ENCODE measurements at regions not wholly inside any gene's neighbourhood (a gene's known extent, or its start where the extent isn't known, plus 50 kb on each side); places are given as distances from the start of the nearest gene placed in this dataset.

DNA sequence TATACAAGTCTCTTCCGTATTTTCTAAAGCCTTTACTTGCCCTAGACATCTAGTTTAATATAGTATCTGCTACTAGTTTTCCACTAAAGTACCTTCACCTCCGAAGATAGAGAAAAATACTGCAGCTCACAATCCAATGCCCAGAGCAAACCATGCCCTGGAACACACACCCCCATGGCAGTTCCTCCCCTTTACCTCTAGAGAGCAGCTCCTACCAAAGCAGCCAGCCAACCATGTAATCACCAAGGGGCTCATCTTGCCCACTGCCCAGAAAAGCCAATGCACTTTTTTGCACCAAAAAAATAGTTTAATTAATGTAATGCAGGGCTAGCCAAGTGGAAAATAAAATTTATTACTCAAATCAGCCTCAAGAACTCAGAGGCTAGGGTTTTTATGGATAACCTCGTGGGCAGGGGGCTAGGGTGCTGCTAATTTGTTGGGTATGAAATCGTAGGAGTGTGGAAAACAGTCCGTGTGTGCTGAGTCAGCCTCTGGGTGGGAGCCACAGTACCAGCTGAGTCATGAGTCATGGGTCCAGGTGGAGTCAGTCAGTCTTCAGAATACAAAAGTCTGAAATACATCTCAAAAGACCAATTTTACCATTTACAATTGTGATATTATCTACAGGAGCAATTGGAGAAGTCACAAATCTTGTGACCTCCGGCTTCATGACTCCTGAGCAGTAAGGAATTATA lies 120.1 kb upstream of the ACO1 start:
- H3K79me2 ChIP-seq (ENCODE audit: insufficient read depth, low read length): no peaks in the 10 kb centered on the region
- H2AFZ ChIP-seq (ENCODE audit: low read length): no peak overlapping the region
- WGBS (ENCODE audit: low lambda C conversion rate): 62% methylated on average over 6 of the region's 6 CpGs
- H3K4me3 ChIP-seq (replicated peaks in 1 of 3; ENCODE audit: insufficient read depth in 1 of 3, low read depth in 2 of 3, low read length in 3 of 3): no peak overlapping the region
- no peak for FAIRE-seq
- intact Hi-C loops (cut with micrococcal nuclease; ENCODE audit: unreplicated experiment) (no loop called here), in situ Hi-C loops (cut with HindIII; ENCODE audit: extremely low pct_ligation_motif_present, low pct_unique_long_range_greater_than_20kb) (no loop called here)
- peaks cover 23% of the 10 kb centered on the region for H3K4me1 ChIP-seq (ENCODE audit: insufficient read depth, low read length)
- no peaks in the 10 kb centered on the region for H4K20me1 ChIP-seq (ENCODE audit: insufficient read depth, low read length)
- no peak overlapping the region for H3K4me2 ChIP-seq (ENCODE audit: low read depth, low read length)
- H3K9me3 ChIP-seq (ENCODE audit: low read length): no peaks in the 10 kb centered on the region
- peak; percentile 77 for ATAC-seq
- no peaks in the 10 kb centered on the region for H3K36me3 ChIP-seq (replicated peaks in 1 of 2; ENCODE audit: control insufficient read depth in 1 of 2, insufficient read depth in 2 of 2, low read length in 2 of 2)
- DNase-seq (ENCODE audit: low spot score): peak; percentile 7
- H3K27me3 ChIP-seq (ENCODE audit: control insufficient read depth in 1 of 2, insufficient read depth in 2 of 2, low read length in 2 of 2): no peaks in the 10 kb centered on the region
- POLR2A ChIA-PET: no interaction called here
- TF ChIP-seq ZNF354B (CRISPR knock-in tag; IDR thresholded peaks at IDR 0.05) (no peak), MAFK (conservative IDR thresholded peaks at IDR 0.05 in 1 of 2, IDR thresholded peaks at IDR 0.05 in 1 of 2; ENCODE audit: low read length in 2 of 2) (peak; percentile 73 to 81), PITX1 (CRISPR knock-in tag; IDR thresholded peaks at IDR 0.05) (no peak), ZSCAN21 (CRISPR knock-in tag; IDR thresholded peaks at IDR 0.05; ENCODE audit: borderline replicate concordance) (no peak), CBX1 (IDR thresholded peaks at IDR 0.05; ENCODE audit: low read depth) (no peak), SATB2 (CRISPR knock-in tag; IDR thresholded peaks at IDR 0.05) (no peak), POGZ (CRISPR knock-in tag; IDR thresholded peaks at IDR 0.05) (no peak), STAG1 (CRISPR knock-in tag; IDR thresholded peaks at IDR 0.05) (peak; percentile 37), MAF1 (CRISPR knock-in tag; IDR thresholded peaks at IDR 0.05; ENCODE audit: borderline replicate concordance) (no peak), ZNF780A (CRISPR knock-in tag; IDR thresholded peaks at IDR 0.05) (no peak), FOSL2 (CRISPR knock-in tag; IDR thresholded peaks at IDR 0.05) (peak; percentile 54), SP140L (CRISPR knock-in tag; IDR thresholded peaks at IDR 0.05; ENCODE audit: borderline replicate concordance) (no peak), ZNF44 (CRISPR knock-in tag; IDR thresholded peaks at IDR 0.05) (no peak), ZNF33A (CRISPR knock-in tag; IDR thresholded peaks at IDR 0.05; ENCODE audit: borderline replicate concordance) (no peak), KLF15 (CRISPR knock-in tag; IDR thresholded peaks at IDR 0.05; ENCODE audit: borderline replicate concordance) (no peak), MAFF (IDR thresholded peaks at IDR 0.05; ENCODE audit: low read depth, low read length) (peak; percentile 74)
- TF ChIP-seq, protein P1, sequence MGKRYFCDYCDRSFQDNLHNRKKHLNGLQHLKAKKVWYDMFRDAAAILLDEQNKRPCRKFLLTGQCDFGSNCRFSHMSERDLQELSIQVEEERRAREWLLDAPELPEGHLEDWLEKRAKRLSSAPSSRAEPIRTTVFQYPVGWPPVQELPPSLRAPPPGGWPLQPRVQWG (CRISPR knock-in tag; IDR thresholded peaks at IDR 0.05; ENCODE audit: borderline replicate concordance, low read depth): no peak
- TF ChIP-seq, protein P2, sequence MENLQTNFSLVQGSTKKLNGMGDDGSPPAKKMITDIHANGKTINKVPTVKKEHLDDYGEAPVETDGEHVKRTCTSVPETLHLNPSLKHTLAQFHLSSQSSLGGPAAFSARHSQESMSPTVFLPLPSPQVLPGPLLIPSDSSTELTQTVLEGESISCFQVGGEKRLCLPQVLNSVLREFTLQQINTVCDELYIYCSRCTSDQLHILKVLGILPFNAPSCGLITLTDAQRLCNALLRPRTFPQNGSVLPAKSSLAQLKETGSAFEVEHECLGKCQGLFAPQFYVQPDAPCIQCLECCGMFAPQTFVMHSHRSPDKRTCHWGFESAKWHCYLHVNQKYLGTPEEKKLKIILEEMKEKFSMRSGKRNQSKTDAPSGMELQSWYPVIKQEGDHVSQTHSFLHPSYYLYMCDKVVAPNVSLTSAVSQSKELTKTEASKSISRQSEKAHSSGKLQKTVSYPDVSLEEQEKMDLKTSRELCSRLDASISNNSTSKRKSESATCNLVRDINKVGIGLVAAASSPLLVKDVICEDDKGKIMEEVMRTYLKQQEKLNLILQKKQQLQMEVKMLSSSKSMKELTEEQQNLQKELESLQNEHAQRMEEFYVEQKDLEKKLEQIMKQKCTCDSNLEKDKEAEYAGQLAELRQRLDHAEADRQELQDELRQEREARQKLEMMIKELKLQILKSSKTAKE (CRISPR knock-in tag; IDR thresholded peaks at IDR 0.05; ENCODE audit: borderline replicate concordance): no peak
- TF ChIP-seq, protein P3, sequence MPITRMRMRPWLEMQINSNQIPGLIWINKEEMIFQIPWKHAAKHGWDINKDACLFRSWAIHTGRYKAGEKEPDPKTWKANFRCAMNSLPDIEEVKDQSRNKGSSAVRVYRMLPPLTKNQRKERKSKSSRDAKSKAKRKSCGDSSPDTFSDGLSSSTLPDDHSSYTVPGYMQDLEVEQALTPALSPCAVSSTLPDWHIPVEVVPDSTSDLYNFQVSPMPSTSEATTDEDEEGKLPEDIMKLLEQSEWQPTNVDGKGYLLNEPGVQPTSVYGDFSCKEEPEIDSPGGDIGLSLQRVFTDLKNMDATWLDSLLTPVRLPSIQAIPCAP (CRISPR knock-in tag; IDR thresholded peaks at IDR 0.05; ENCODE audit: low read depth): no peak
- TF ChIP-seq, protein P4, sequence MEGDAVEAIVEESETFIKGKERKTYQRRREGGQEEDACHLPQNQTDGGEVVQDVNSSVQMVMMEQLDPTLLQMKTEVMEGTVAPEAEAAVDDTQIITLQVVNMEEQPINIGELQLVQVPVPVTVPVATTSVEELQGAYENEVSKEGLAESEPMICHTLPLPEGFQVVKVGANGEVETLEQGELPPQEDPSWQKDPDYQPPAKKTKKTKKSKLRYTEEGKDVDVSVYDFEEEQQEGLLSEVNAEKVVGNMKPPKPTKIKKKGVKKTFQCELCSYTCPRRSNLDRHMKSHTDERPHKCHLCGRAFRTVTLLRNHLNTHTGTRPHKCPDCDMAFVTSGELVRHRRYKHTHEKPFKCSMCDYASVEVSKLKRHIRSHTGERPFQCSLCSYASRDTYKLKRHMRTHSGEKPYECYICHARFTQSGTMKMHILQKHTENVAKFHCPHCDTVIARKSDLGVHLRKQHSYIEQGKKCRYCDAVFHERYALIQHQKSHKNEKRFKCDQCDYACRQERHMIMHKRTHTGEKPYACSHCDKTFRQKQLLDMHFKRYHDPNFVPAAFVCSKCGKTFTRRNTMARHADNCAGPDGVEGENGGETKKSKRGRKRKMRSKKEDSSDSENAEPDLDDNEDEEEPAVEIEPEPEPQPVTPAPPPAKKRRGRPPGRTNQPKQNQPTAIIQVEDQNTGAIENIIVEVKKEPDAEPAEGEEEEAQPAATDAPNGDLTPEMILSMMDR (CRISPR knock-in tag; IDR thresholded peaks at IDR 0.05): peak; percentile 33
- CTCF ChIA-PET (ENCODE audit: low intra/inter-chr PET ratio, low total read pairs): no interaction called here
- H3K27ac ChIP-seq (ENCODE audit: extremely low read length, insufficient read depth, low read length): no peak overlapping the region
- H3K9ac ChIP-seq (ENCODE audit: insufficient read depth, low read depth, low read length): no peak overlapping the region
- BruUV-seq (replicated peaks): no TSS peak
